WTC11 (cell line): ENCODE measurements at regions not wholly inside any gene's neighbourhood (a gene's known extent, or its start where the extent isn't known, plus 50 kb on each side); places are given as distances from the start of the nearest gene placed in this dataset.
A peak's percentile ranks its signal among the peaks of the same experiment; 100 is the strongest.

ENCODE experiments used
- ATAC-seq: fragments of 200-7000 bp; cut with Tn5 transposase; 2 replicates; pipeline ENCODE4 v1.10.0; 2021; ENCODE audit warnings: mild to moderate bottlenecking, moderate library complexity
- CTCF ChIA-PET: fragments of 300-600 bp; sonication (Branson Sonifier 250); formaldehyde crosslinking; loops from one replicate; lab custom pipeline; 2021; ENCODE audit warnings: antibody characterized with exemption; lab: Charles Lee
- POLR2A ChIA-PET: fragments of 350-600 bp; sonication (Branson Sonifier 250); formaldehyde crosslinking; loops from one replicate; lab custom pipeline; 2021; ENCODE audit warnings: antibody characterized with exemption; lab: Charles Lee
- DNase-seq: peaks from one replicate; pipeline ENCODE4 v3.0.0; 2021; ENCODE audit warnings: low spot score
- H3K27ac Mint-ChIP-seq: 2 replicates; pipeline ENCODE4 v1.8.0; 2021; ENCODE audit warnings: mixed read lengths
- H3K27me3 Mint-ChIP-seq: 2 replicates; pipeline ENCODE4 v1.8.0; 2021; ENCODE audit warnings: low read depth, mild to moderate bottlenecking, moderate library complexity, mixed read lengths
- H3K36me3 Mint-ChIP-seq: 2 replicates; pipeline ENCODE4 v1.8.0; 2021; ENCODE audit warnings: mixed read lengths
- H3K4me1 Mint-ChIP-seq: 2 replicates; pipeline ENCODE4 v1.8.0; 2022; ENCODE audit warnings: mixed read lengths
- H3K4me3 Mint-ChIP-seq: 2 replicates; pipeline ENCODE4 v1.8.0; 2021; ENCODE audit warnings: mild to moderate bottlenecking, moderate library complexity, mixed read lengths
- H3K9me3 Mint-ChIP-seq: 2 replicates; pipeline ENCODE4 v1.8.0; 2021; ENCODE audit warnings: mixed read lengths
- CBFB ChIP-seq: sonication (generic); formaldehyde crosslinking; IDR thresholded peaks from 2 replicates; pipeline ENCODE4 v1.8.1; 2022; ENCODE audit warnings: mild to moderate bottlenecking, low read depth, missing genetic modification reagents
- ESRRA ChIP-seq: sonication (generic); formaldehyde crosslinking; IDR thresholded peaks from 2 replicates; pipeline ENCODE4 v1.8.1; 2022; ENCODE audit warnings: mild to moderate bottlenecking, missing genetic modification reagents, borderline replicate concordance
- FOXP1 ChIP-seq: sonication (generic); formaldehyde crosslinking; IDR thresholded peaks from 2 replicates; pipeline ENCODE4 v1.8.0; 2022; ENCODE audit warnings: missing genetic modification reagents, mild to moderate bottlenecking, moderate library complexity, borderline replicate concordance
- GTF2I ChIP-seq: fragments of 250-450 bp; sonication (Bioruptor Pico); conservative IDR thresholded peaks from 2 replicates; pipeline ENCODE4 v1.4.0; 2021; ENCODE audit warnings: mild to moderate bottlenecking
- HMGA2 ChIP-seq: fragments of 250-450 bp; sonication (Bioruptor Pico); IDR thresholded peaks from 2 replicates; pipeline ENCODE4 v1.4.0; 2021; ENCODE audit warnings: mild to moderate bottlenecking, moderate library complexity
- IRF2 ChIP-seq: sonication (generic); formaldehyde crosslinking; IDR thresholded peaks from 2 replicates; pipeline ENCODE4 v1.8.0; 2022; ENCODE audit warnings: low read depth, missing genetic modification reagents, borderline replicate concordance
- JUN ChIP-seq: sonication (generic); formaldehyde crosslinking; IDR thresholded peaks from 2 replicates; pipeline ENCODE4 v1.8.0; 2023; ENCODE audit warnings: mild to moderate bottlenecking, missing genetic modification reagents
- KAT7 ChIP-seq: sonication (generic); formaldehyde crosslinking; IDR thresholded peaks from 2 replicates; pipeline ENCODE4 v1.8.1; 2023; ENCODE audit warnings: missing genetic modification reagents, mild to moderate bottlenecking, borderline replicate concordance
- SMAD4 ChIP-seq: sonication (generic); formaldehyde crosslinking; IDR thresholded peaks from 2 replicates; pipeline ENCODE4 v1.8.0; 2022; ENCODE audit warnings: mild to moderate bottlenecking, missing genetic modification reagents
- SOX15 ChIP-seq: fragments of 250-450 bp; sonication (Bioruptor Pico); IDR thresholded peaks from 2 replicates; pipeline ENCODE4 v1.9.0; 2021; ENCODE audit warnings: mild to moderate bottlenecking
- SP1 ChIP-seq: sonication (generic); formaldehyde crosslinking; conservative IDR thresholded peaks from 2 replicates; pipeline ENCODE4 v1.8.1; 2022; ENCODE audit warnings: missing genetic modification reagents
- TCF7 ChIP-seq: sonication (generic); formaldehyde crosslinking; IDR thresholded peaks from 2 replicates; pipeline ENCODE4 v1.8.0; 2022; ENCODE audit warnings: mild to moderate bottlenecking, low read depth, missing genetic modification reagents, moderate library complexity
- TEAD1 ChIP-seq: sonication (generic); formaldehyde crosslinking; IDR thresholded peaks from 2 replicates; pipeline ENCODE4 v1.8.0; 2022; ENCODE audit warnings: mild to moderate bottlenecking, missing genetic modification reagents
- ZBTB21 ChIP-seq: sonication (generic); formaldehyde crosslinking; IDR thresholded peaks from 2 replicates; pipeline ENCODE4 v1.8.1; 2023; ENCODE audit warnings: mild to moderate bottlenecking, missing genetic modification reagents, borderline replicate concordance
- ZNF232 ChIP-seq: sonication (generic); formaldehyde crosslinking; IDR thresholded peaks from 2 replicates; pipeline ENCODE4 v1.8.0; 2022; ENCODE audit warnings: mild to moderate bottlenecking, missing genetic modification reagents
- ZNF396 ChIP-seq: fragments of 250-450 bp; sonication (Bioruptor Pico); IDR thresholded peaks from 2 replicates; pipeline ENCODE4 v1.8.0; 2021; ENCODE audit warnings: mild to moderate bottlenecking, moderate library complexity, borderline replicate concordance
- TF ChIP-seq, protein P1 (sequence below): sonication (generic); formaldehyde crosslinking; IDR thresholded peaks from 2 replicates; pipeline ENCODE4 v1.8.1; 2022; ENCODE audit warnings: missing genetic modification reagents, borderline replicate concordance
- TF ChIP-seq, protein P2 (sequence below): fragments of 250-450 bp; sonication (Bioruptor Pico); IDR thresholded peaks from 2 replicates; pipeline ENCODE4 v1.9.0; 2021; ENCODE audit warnings: mild to moderate bottlenecking
- TF ChIP-seq, protein P3 (sequence below): sonication (generic); formaldehyde crosslinking; IDR thresholded peaks from 2 replicates; pipeline ENCODE4 v1.8.1; 2022; ENCODE audit warnings: low read depth, mild to moderate bottlenecking, moderate library complexity, missing genetic modification reagents, borderline replicate concordance
- TF ChIP-seq, protein P4 (sequence below): sonication (generic); formaldehyde crosslinking; IDR thresholded peaks from 2 replicates; pipeline ENCODE4 v1.8.0; 2022; ENCODE audit warnings: missing genetic modification reagents

DNA sequence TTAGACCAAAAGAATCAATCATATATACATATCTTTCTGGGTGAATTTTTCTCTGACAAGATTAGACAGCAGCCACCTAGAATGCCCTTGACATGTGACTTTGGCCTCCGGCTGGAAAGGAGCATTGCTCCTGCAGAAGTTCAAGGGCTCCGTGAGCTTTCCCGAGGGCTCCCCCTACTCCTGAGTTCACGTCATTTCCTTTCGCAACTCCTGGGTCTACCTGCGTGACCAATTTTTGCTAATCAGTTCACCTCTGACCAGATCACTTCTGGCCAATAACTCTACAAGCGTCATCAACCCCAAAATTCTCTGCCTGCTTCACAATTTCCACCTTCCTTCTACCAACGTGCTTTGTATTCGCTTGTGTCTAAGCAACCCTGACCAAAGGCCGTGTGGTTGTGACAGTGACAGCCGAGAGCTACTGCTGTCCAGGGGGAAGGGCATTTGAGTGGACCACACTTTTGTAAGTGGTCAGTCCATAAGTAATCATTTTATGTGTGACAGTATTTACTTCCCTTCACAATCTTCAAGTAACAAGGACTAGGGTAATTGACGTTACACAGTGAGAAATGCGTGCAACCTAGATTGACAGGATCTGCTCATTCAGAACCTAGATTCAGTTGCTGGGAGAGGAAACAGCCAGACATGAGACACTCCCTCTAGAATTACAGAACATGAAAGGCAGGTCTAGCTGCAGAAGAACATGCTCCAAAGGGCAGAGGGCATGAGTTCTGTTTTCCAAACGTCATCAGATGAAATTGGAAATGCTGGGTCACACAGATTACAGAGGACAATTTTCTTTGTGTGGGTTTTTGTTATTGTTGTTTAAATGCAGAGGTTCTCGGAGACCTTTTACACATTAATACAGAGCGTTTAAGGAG, 145.9 kb upstream of the SPACA7 start:
- Mint-ChIP-seq H3K36me3 (no peaks in the 10 kb centered on the region), H3K27ac (no peak overlapping the region), H3K4me3 (no peak overlapping the region), H3K4me1 (peaks cover 3% of the 10 kb centered on the region; the same call in 1 of the 2 replicates), H3K9me3 (no peaks in the 10 kb centered on the region)
- DNase-seq (no peak), ATAC-seq (0 out of 2 replicates have a peak, but pooled peaks have one; percentile 34)
- POLR2A ChIA-PET: interaction anchor here (0.6 kb wide), 1 partner anchor 15 kb away, joined by 3 read pairs; no protein-coding TSS in a partner anchor
- CTCF ChIA-PET: interaction anchor here (1.2 to 1.3 kb wide), 2 partner anchors 14 to 128 kb away, joined by 3 to 4 read pairs; no protein-coding TSS in a partner anchor
- TF ChIP-seq ESRRA (CRISPR knock-in tag) (no peak), TCF7 (no peak), SMAD4 (CRISPR knock-in tag) (no peak), GTF2I (CRISPR knock-in tag) (no peak), KAT7 (no peak), IRF2 (no peak), CBFB (CRISPR knock-in tag) (no peak), SOX15 (no peak), HMGA2 (CRISPR knock-in tag) (no peak), ZBTB21 (CRISPR knock-in tag) (no peak), ZNF232 (CRISPR knock-in tag) (no peak), FOXP1 (no peak), TEAD1 (CRISPR knock-in tag) (no peak), ZNF396 (CRISPR knock-in tag) (no peak), JUN (CRISPR knock-in tag) (no peak), SP1 (CRISPR knock-in tag) (no peak)
- TF ChIP-seq, protein P1, sequence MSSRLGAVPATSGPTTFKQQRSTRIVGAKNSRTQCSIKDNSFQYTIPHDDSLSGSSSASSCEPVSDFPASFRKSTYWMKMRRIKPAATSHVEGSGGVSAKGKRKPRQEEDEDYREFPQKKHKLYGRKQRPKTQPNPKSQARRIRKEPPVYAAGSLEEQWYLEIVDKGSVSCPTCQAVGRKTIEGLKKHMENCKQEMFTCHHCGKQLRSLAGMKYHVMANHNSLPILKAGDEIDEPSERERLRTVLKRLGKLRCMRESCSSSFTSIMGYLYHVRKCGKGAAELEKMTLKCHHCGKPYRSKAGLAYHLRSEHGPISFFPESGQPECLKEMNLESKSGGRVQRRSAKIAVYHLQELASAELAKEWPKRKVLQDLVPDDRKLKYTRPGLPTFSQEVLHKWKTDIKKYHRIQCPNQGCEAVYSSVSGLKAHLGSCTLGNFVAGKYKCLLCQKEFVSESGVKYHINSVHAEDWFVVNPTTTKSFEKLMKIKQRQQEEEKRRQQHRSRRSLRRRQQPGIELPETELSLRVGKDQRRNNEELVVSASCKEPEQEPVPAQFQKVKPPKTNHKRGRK: no peak
- TF ChIP-seq, protein P2, sequence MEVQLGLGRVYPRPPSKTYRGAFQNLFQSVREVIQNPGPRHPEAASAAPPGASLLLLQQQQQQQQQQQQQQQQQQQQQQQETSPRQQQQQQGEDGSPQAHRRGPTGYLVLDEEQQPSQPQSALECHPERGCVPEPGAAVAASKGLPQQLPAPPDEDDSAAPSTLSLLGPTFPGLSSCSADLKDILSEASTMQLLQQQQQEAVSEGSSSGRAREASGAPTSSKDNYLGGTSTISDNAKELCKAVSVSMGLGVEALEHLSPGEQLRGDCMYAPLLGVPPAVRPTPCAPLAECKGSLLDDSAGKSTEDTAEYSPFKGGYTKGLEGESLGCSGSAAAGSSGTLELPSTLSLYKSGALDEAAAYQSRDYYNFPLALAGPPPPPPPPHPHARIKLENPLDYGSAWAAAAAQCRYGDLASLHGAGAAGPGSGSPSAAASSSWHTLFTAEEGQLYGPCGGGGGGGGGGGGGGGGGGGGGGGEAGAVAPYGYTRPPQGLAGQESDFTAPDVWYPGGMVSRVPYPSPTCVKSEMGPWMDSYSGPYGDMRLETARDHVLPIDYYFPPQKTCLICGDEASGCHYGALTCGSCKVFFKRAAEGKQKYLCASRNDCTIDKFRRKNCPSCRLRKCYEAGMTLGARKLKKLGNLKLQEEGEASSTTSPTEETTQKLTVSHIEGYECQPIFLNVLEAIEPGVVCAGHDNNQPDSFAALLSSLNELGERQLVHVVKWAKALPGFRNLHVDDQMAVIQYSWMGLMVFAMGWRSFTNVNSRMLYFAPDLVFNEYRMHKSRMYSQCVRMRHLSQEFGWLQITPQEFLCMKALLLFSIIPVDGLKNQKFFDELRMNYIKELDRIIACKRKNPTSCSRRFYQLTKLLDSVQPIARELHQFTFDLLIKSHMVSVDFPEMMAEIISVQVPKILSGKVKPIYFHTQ (CRISPR knock-in tag): no peak
- TF ChIP-seq, protein P3, sequence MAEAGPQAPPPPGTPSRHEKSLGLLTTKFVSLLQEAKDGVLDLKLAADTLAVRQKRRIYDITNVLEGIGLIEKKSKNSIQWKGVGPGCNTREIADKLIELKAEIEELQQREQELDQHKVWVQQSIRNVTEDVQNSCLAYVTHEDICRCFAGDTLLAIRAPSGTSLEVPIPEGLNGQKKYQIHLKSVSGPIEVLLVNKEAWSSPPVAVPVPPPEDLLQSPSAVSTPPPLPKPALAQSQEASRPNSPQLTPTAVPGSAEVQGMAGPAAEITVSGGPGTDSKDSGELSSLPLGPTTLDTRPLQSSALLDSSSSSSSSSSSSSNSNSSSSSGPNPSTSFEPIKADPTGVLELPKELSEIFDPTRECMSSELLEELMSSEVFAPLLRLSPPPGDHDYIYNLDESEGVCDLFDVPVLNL (CRISPR knock-in tag): no peak
- TF ChIP-seq, protein P4, sequence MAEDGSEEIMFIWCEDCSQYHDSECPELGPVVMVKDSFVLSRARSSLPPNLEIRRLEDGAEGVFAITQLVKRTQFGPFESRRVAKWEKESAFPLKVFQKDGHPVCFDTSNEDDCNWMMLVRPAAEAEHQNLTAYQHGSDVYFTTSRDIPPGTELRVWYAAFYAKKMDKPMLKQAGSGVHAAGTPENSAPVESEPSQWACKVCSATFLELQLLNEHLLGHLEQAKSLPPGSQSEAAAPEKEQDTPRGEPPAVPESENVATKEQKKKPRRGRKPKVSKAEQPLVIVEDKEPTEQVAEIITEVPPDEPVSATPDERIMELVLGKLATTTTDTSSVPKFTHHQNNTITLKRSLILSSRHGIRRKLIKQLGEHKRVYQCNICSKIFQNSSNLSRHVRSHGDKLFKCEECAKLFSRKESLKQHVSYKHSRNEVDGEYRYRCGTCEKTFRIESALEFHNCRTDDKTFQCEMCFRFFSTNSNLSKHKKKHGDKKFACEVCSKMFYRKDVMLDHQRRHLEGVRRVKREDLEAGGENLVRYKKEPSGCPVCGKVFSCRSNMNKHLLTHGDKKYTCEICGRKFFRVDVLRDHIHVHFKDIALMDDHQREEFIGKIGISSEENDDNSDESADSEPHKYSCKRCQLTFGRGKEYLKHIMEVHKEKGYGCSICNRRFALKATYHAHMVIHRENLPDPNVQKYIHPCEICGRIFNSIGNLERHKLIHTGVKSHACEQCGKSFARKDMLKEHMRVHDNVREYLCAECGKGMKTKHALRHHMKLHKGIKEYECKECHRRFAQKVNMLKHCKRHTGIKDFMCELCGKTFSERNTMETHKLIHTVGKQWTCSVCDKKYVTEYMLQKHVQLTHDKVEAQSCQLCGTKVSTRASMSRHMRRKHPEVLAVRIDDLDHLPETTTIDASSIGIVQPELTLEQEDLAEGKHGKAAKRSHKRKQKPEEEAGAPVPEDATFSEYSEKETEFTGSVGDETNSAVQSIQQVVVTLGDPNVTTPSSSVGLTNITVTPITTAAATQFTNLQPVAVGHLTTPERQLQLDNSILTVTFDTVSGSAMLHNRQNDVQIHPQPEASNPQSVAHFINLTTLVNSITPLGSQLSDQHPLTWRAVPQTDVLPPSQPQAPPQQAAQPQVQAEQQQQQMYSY (CRISPR knock-in tag): no peak
- TF ChIP-seq, all 79 proteins: peak for 0
- H3K27me3 Mint-ChIP-seq: peaks cover 7% of the 10 kb centered on the region
